MM.1S (cell line): ENCODE measurements at regions not wholly inside any gene's neighbourhood (a gene's known extent, or its start where the extent isn't known, plus 50 kb on each side); places are given as distances from the start of the nearest gene placed in this dataset.

Experiments
- DNase-seq: peaks from one replicate; pipeline ENCODE4 v3.0.0-alpha.2; 2015
- H2AFZ ChIP-seq: fragments of 300-600 bp; sonication (generic); 2 replicates; pipeline ENCODE4 v1.6.0; 2016; ENCODE audit warnings: antibody characterized with exemption, low read length
- H3F3A ChIP-seq: fragments of 300-600 bp; sonication (generic); 2 replicates; pipeline ENCODE4 v1.6.1; 2016; ENCODE audit warnings: mild to moderate bottlenecking, antibody characterized with exemption, low read length, moderate library complexity, mixed read lengths; ENCODE audit not compliant: insufficient read depth
- H3K27ac ChIP-seq: fragments of 300-600 bp; sonication (generic); 2 replicates; pipeline ENCODE4 v1.5.1; 2016; ENCODE audit warnings: mild to moderate bottlenecking, low read length
- H3K27me3 ChIP-seq: fragments of 300-600 bp; sonication (generic); replicated peaks from 2 replicates; pipeline ENCODE4 v1.6.0; 2016; ENCODE audit warnings: low read length; ENCODE audit not compliant: insufficient read depth
- H3K36me3 ChIP-seq: fragments of 300-600 bp; sonication (generic); replicated peaks from 2 replicates; pipeline ENCODE4 v1.6.1; 2016; ENCODE audit warnings: mild to moderate bottlenecking, low read length, mixed read lengths; ENCODE audit not compliant: insufficient read depth
- H3K4me1 ChIP-seq: fragments of 300-600 bp; sonication (generic); 2 replicates; pipeline ENCODE4 v1.6.1; 2016; ENCODE audit warnings: low read length, mixed read lengths
- H3K4me2 ChIP-seq: fragments of 300-600 bp; sonication (generic); 2 replicates; pipeline ENCODE4 v1.6.0; 2016; ENCODE audit warnings: low read depth, low read length
- H3K4me3 ChIP-seq: fragments of 300-600 bp; sonication (generic); 2 replicates; pipeline ENCODE4 v1.5.1; 2016; ENCODE audit warnings: low read length, mixed read lengths
- H3K79me2 ChIP-seq: fragments of 300-600 bp; sonication (generic); 2 replicates; pipeline ENCODE4 v1.6.1; 2016; ENCODE audit warnings: mixed run types, low read length, mixed read lengths
- H3K9ac ChIP-seq: fragments of 300-600 bp; sonication (generic); 2 replicates; pipeline ENCODE4 v1.6.1; 2016; ENCODE audit warnings: low read length, mixed read lengths
- H3K9me2 ChIP-seq: fragments of 300-600 bp; sonication (generic); replicated peaks from 2 replicates; pipeline ENCODE4 v1.6.1; 2016; ENCODE audit warnings: mild to moderate bottlenecking, low read length, mixed read lengths; ENCODE audit not compliant: insufficient read depth
- H3K9me3 ChIP-seq: fragments of 300-600 bp; sonication (generic); replicated peaks from 2 replicates; pipeline ENCODE4 v1.6.1; 2016; ENCODE audit warnings: mild to moderate bottlenecking, low read length, mixed read lengths; ENCODE audit not compliant: insufficient read depth
- H4K20me1 ChIP-seq: fragments of 300-600 bp; sonication (generic); 2 replicates; pipeline ENCODE4 v1.6.1; 2016; ENCODE audit warnings: mild to moderate bottlenecking, low read length, moderate library complexity, mixed read lengths; ENCODE audit not compliant: insufficient read depth
- CTCF ChIP-seq: fragments of 300-600 bp; sonication (generic); IDR thresholded peaks from 2 replicates; pipeline ENCODE4 v1.5.1; 2016; ENCODE audit warnings: antibody characterized with exemption, low read length, mixed read lengths
- EZH2 ChIP-seq: fragments of 300-600 bp; sonication (generic); optimal IDR thresholded peaks from 2 replicates; pipeline ENCODE3; 2017; ENCODE audit warnings: low read depth, mild to moderate bottlenecking, antibody characterized with exemption, low read length, mixed read lengths
- EZH2phosphoT487 ChIP-seq: fragments of 300-600 bp; sonication (generic); IDR thresholded peaks from 2 replicates; pipeline ENCODE4 v1.6.1; 2018; ENCODE audit warnings: antibody characterized with exemption, low read length

GRCh38 chr11:119518746-119519730 is 96.1 kb upstream of the THY1 start:
- Histone ChIP-seq H3K79me2 (no peaks in the 10 kb centered on the region), H3K4me2 (no peak overlapping the region), H4K20me1 (no peaks in the 10 kb centered on the region), H3K9me2 (no peaks in the 10 kb centered on the region), H3K4me1 (no peaks in the 10 kb centered on the region), H3K9ac (no peak overlapping the region), H3K36me3 (no peaks in the 10 kb centered on the region), H3F3A (no peaks in the 10 kb centered on the region), H2AFZ (no peak overlapping the region), H3K4me3 (no peak overlapping the region), H3K27ac (no peak overlapping the region), H3K9me3 (no peaks in the 10 kb centered on the region), H3K27me3 (peaks cover 71% of the 10 kb centered on the region)
- no peak for TF ChIP-seq EZH2phosphoT487
- TF ChIP-seq EZH2 = no peak
- no peak for TF ChIP-seq CTCF
- peak; percentile 23 for DNase-seq

- no peak overlapping the region for H3K4me2 ChIP-seq
- H3K27me3 ChIP-seq = peaks cover 74% of the 10 kb centered on the region
- no peak overlapping the region for H3K9ac ChIP-seq
- no peaks in the 10 kb centered on the region for H3F3A ChIP-seq
- no peak overlapping the region for H3K4me3 ChIP-seq
- no peak for TF ChIP-seq CTCF
- no peaks in the 10 kb centered on the region for H3K36me3 ChIP-seq
- H4K20me1 ChIP-seq = no peaks in the 10 kb centered on the region
- H3K9me2 ChIP-seq = no peaks in the 10 kb centered on the region
- H3K9me3 ChIP-seq = no peaks in the 10 kb centered on the region
- no peak for DNase-seq
- no peak overlapping the region for H2AFZ ChIP-seq
- no peaks in the 10 kb centered on the region for H3K4me1 ChIP-seq
- no peaks in the 10 kb centered on the region for H3K79me2 ChIP-seq
- no peak overlapping the region for H3K27ac ChIP-seq
These were observed 92.9 kb upstream of the THY1 start for GRCh38 chr11:119515771-119516400.

GRCh38 chr11:119513806-119514170 is 90.8 kb upstream of the THY1 start:
- Histone ChIP-seq H3K4me1 (no peaks in the 10 kb centered on the region), H4K20me1 (no peaks in the 10 kb centered on the region), H3K4me3 (no peak overlapping the region), H3K79me2 (no peaks in the 10 kb centered on the region), H3K4me2 (no peak overlapping the region), H3K9me2 (no peaks in the 10 kb centered on the region), H2AFZ (no peak overlapping the region), H3K9me3 (no peaks in the 10 kb centered on the region), H3K36me3 (no peaks in the 10 kb centered on the region), H3K27ac (no peak overlapping the region), H3K27me3 (peaks cover 69% of the 10 kb centered on the region), H3K9ac (no peak overlapping the region), H3F3A (no peaks in the 10 kb centered on the region)
- DNase-seq = no peak
- no peak for TF ChIP-seq EZH2
